HG03025 (cell line): ENCODE measurements at regions not wholly inside any gene's neighbourhood (a gene's known extent, or its start where the extent isn't known, plus 50 kb on each side); places are given as distances from the start of the nearest gene placed in this dataset.
A peak's percentile ranks its signal among the peaks of the same experiment; 100 is the strongest.

Experiments used
- ATAC-seq: cut with Tn5 transposase; IDR thresholded peaks from one replicate; pipeline ENCODE4 v1.9.1; 2021; ENCODE audit warnings: mild to moderate bottlenecking, moderate library complexity; ENCODE audit not compliant: unreplicated experiment, low FRiP score

DNA sequence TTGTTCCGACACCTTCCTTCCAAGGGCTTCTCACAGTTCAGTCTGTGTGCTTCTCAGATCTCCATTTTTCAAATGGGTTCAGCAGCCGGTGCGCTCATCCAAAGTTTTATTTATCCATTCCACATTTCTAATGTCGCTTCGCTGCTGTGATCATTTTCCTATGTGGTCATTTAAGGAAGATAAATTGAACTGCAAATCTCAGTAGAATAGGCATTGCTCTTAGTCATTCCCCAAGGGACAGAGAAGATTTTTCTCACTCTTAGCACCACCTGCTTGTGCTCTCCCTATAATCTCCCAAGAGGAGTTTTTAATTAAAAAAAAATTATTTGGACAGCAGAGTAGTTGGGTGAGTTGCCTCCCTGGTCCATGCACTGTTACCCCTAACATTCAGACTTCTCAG lies 278.9 kb upstream of the GATB start:
- no peak for ATAC-seq

DNA sequence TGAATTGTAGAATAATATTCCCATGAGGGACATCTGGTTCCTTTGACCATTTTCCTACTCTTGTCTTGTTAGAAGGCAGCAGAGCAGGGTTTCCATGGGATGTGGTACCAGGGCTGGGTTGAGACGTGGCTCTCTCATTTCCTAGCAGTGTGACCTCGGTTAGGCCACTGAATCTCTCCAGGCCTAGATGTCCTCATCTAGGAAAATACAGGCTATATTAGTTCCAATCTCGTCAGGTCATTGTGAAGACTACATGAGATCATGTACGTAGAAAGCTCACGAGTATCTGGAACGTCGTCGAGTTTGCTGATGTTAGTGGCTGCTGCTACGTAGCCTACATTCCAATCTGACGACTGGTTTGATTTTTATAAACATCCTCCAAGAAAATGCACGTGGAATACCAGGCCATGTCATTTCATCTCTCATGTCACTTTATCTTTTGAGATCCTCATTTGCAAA lies 278.2 kb upstream of the GATB start:
- ATAC-seq, result no peak

- ATAC-seq, result no peak
Observed at GRCh38 chr4:152038238-152038637, 277.4 kb upstream of the GATB start.

- no peak for ATAC-seq
Observed at GRCh38 chr4:152037435-152037834, 276.6 kb upstream of the GATB start.

GRCh38 chr4:152033621-152034020 lies 272.8 kb upstream of the GATB start:
- ATAC-seq, result no peak

GRCh38 chr4:152032722-152033131 lies 271.9 kb upstream of the GATB start:
- ATAC-seq, result no peak

DNA sequence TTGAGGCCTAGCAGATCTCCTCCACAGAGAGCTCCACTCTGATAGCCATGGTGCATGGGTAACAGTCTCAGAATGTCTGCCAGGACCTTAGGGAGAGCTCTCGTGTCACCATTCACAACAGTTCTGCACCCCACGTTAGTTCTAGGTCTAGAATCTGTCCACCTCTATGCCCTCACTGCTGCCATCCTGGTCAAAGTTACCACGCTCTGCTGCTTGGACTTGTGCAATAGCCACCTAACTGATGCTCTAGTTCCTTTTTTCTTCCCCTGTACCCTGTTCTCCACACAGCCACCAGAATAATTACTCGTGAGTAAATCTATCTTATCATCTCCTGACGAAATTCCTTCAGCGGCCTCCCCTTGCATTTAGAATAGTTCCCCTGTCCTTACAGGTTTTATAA lies 268.8 kb upstream of the GATB start:
- no peak for ATAC-seq

GRCh38 chr4:152028131-152028530 lies 267.3 kb upstream of the GATB start:
- no peak for ATAC-seq

GRCh38 chr4:152024881-152025280 lies 264.1 kb upstream of the GATB start:
- ATAC-seq, result no peak

DNA sequence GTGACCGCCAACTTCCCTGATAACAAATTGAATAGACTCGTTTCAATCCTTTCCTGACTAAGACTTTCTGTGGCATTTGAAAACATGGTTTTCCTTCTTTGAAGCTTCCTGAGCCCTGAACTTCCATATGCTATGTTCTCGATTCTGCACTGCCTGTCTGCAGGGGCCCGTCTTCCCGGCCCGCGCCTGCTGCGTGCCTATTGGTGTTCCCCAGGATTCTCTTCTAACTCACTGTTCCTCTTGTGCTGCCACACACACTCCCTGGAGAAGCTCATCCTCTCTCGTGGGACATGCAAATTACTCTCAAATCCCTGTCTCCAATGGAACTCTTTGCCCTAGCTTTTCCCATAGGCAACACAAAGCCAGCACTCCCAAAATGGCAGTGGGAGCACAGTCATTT lies 262.9 kb upstream of the GATB start:
- ATAC-seq, result no peak

DNA sequence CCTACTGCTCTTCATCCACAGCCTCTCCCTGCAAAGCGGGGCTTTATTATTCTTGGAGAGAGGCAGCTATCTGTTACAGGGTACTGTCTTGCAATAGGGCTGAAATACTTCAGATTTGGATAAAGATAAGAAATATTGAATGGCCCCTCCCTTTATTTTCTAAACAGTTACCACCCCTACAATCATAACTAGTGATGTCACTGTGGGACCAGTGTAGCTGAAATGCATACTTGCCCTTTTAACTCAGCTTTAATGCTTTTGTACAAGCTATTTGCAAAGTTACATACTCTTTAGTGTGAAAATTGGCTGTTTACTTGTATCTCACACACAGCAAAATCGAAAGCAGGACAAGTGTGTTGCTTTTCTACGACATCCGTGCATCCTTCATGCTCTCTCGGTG lies 261.7 kb upstream of the GATB start:
- ATAC-seq, result no peak

DNA sequence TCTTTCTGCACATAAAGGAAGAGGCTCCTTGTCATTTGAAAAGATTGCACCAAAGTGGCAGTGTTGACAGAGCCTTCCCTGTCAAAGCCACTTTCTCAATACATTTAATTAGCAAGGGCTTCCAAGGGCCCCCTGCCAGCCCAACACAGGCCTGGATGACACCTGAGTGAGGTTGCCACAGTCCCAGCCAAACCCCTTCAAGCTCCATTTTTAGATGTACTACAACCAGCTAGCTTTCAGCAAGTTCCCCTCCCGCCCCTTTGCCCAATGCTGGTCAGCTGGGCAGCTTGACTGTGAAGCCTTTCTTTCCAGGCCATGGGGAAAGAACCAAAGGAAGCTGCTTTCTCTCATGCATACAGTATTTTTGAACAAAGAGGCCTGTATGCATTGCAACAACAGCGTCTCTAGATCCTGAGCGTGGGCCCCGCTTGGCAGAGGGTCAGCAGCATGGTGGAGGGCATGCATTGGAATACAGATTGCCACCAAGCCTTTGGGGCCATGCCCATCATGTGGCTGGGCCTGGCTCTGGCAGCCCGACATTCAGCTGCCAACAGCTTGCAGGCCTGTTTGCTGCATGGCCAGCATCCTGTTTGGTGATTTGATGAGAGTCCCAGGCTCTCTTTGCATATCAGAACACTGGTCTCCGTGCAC lies 261.1 kb upstream of the GATB start:
- ATAC-seq, result no peak

DNA sequence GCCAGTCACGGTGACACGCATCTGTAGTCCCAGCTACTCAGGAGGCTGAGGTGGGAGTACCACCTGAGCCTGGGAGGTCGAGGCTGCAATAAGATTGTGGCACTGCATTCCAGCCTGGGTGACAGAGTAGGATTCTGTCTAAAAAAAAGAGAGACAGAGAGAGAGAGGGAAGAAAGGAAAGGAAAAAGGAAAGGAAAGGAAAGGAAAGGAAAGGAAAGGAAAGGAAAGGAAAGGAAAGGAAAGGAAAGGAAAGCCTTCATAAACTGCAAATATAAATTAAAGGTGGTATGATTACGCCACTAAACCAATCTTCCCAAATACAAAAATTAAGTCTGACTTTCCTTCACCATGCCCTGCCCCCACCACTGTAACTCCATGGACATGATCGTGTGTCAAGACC lies 259.3 kb upstream of the GATB start:
- ATAC-seq, result no peak

DNA sequence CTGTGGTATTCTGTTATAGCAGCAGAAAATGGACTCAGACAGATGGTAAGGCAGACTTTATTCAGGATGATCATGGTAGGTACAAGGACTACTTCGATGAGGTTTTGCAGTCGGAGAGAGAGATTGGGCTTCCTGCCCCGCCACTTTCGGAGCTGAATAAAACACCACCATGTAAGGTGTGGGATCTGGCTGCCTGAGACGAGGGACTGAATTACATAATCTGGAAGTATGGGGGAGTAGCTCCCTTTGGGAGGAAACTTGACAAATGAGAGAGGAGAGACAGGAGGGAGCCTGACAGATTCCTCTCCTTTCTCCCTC lies 255.5 kb upstream of the GATB start:
- ATAC-seq, result no peak

GRCh38 chr4:152015597-152016302 lies 254.9 kb upstream of the GATB start:
- no peak for ATAC-seq

- peak; percentile 90 for ATAC-seq
Observed at GRCh38 chr4:152014280-152014679, 253.5 kb upstream of the GATB start.

DNA sequence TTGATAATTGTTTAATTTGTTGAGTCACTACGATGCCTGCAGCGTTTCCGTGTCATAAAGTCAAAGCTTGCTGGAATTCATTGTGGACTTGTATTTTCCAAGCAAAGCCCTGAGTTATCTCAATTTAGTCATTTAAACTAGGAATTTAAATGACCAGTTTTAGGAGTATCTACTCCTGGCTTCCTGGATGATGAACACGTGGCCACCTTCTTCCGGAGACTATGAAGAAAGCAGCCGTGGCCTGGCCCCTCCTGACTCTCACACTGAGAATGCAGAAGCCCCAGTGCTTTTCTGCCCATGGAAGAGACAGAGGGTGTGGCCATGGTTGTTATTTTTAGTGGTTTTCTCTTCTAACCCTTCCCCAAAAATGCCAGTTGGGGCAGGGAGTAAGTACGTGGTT lies 250.7 kb upstream of the GATB start:
- no peak for ATAC-seq

DNA sequence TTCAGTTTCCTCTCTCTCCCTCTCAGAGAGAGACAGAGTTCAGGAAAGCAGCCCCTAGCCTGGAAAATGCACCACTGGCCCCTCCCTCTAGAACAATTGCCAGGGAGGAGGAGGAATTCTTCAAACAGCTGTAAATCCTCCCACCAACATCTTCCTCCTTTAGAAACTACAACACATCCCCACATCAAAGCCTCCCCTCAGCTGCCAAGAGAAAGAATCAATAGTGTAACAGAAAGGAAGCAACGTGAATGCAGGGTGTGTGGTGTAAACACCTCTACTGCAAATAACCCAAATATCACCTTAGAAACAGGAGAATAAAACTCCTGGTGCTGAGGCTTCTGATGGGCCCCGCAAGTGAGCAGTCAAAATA lies 249.9 kb upstream of the GATB start:
- no peak for ATAC-seq

DNA sequence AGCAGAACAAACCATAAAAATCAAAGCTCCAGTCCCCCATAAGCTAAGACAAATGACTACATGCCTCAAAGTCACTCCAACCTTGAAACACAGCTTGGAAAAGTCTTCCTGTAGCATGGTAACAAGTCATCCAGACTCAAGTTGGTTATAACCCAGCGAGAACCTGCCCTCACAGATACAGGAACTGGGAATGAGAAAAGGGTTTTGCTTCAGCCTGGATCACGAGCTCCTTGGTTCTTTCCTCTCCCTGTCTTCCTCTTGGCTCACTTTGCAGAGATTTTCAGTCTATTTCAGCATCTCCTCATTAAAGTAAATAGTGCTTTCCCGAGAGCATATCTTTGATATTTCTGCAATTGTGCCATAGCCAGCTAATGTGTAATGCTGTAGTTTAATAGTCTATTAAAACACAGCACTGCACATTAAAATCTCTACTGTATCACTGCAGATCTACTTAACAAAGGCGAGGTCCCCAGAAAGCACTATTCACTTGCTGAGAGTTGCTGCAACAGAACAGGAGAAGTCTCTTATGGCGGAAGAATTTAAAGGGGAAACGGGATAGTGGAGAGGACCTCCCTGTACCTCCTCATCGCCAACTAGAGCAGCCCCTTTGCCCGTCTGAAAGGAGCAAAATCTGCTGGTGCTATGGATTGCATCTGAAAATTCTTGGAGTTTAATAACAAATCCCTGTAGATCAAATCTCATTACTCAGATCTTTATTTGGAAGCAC lies 249.3 kb upstream of the GATB start:
- ATAC-seq, result no peak

DNA sequence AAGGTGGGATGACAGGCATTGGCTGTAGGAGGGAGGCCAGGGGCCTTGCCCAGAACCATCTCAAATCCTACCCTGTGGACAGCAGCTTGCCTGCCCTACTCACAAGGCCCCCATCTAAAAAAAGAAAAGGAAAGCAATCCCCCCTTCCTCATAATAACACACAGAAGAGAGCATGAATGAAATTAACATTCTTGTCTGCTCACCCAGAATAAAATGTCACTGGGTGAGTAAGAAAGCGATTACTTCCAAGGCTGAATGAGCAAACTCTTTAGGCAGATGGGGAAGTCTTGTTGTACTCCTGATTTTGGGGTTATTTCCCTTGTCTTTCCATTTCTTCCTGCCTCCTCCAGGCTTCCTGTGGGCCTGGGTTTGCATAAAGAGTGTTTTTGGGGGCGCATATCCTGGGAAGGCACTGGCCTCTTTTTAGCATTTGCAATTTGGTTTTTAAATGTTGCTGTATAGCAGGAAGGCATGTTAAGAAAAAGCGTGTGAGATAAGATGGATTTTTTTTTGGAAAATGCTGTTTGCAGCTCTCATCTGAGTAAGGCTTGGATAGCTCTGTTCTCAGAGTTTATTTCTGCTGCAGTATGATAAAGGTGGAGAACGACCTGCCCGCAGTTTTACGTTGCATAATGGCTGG lies 248.3 kb upstream of the GATB start:
- ATAC-seq, result no peak

DNA sequence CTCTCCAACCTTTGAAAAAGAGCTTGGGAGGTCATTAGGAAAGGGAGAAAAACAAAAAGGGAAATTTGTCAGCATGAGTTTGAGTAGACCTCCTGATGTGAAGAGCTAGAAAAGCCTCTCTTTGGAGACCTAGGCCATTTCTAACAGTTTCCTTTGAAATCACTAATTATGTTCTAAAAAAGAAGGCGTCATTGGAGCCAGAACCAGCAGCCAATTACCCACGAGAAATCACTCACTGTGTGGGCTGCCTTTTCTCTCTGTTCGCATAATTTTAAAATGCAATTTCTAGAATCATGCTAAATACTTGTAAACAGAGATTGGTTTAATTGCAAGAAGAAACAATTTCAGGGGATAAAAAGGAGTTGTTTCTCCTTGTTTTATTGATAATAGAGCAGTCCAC lies 246.3 kb upstream of the GATB start:
- no peak for ATAC-seq
